MM.1S (cell line): ENCODE measurements at regions not wholly inside any gene's neighbourhood (a gene's known extent, or its start where the extent isn't known, plus 50 kb on each side); places are given as distances from the start of the nearest gene placed in this dataset.

Experiments
- EZH2phosphoT487 ChIP-seq: fragments of 300-600 bp; sonication (generic); IDR thresholded peaks from 2 replicates; pipeline ENCODE4 v1.6.1; 2018; ENCODE audit warnings: antibody characterized with exemption, low read length
- TF ChIP-seq, protein P1 (sequence below): fragments of 300-600 bp; sonication (generic); IDR thresholded peaks from 2 replicates; pipeline ENCODE4 v1.5.1; 2016; ENCODE audit warnings: antibody characterized with exemption, low read length, mixed read lengths

DNA sequence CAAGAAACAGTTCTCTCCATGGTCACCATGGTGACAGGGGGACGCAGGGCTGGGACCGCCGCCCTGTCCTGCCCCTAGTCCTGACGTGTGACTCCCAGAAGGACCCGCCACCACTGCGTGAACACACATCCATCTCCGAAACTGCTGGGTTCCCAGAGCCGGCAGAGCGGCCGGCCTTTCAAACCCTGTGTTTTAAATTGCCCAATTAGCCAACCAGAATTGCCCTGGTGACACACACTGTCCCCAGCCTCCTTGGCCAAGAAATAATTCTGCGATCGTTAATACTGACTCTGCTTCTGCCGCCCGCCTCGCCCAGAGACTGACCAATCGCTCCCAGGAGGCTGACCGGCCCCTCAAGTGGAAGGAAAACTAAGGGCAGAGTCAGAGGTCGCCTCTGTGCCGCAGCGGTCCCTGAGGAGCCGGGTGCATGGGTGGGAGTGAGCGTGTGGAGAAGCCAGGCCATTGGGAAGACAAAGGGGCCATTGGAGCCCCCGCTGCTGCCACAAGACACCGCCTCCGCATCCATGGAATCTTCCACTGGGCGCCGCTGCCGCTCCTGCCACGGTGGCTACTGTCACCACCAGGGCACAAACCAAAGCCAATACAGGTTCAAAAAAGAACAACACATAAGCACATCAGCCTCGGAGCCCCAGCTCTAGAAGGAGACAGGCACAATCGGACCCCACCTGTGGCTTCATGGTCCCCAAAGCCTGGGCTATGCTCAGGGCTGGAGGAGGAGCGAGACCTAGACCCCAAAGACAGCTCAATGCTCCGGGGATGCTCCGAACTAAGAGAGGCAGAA lies 273.2 kb downstream of the NPHP4 start:
- no peak for TF ChIP-seq EZH2phosphoT487
- TF ChIP-seq, protein P1, sequence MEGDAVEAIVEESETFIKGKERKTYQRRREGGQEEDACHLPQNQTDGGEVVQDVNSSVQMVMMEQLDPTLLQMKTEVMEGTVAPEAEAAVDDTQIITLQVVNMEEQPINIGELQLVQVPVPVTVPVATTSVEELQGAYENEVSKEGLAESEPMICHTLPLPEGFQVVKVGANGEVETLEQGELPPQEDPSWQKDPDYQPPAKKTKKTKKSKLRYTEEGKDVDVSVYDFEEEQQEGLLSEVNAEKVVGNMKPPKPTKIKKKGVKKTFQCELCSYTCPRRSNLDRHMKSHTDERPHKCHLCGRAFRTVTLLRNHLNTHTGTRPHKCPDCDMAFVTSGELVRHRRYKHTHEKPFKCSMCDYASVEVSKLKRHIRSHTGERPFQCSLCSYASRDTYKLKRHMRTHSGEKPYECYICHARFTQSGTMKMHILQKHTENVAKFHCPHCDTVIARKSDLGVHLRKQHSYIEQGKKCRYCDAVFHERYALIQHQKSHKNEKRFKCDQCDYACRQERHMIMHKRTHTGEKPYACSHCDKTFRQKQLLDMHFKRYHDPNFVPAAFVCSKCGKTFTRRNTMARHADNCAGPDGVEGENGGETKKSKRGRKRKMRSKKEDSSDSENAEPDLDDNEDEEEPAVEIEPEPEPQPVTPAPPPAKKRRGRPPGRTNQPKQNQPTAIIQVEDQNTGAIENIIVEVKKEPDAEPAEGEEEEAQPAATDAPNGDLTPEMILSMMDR = no peak
